ENCODE measurements at regions not wholly inside any gene's neighbourhood (a gene's known extent, or its start where the extent isn't known, plus 50 kb on each side); places are given as distances from the start of the nearest gene placed in this dataset.
A peak's percentile ranks its signal among the peaks of the same experiment; 100 is the strongest.

- H3K36me3 ChIP-seq (ENCODE audit: control insufficient read depth, insufficient read depth, low read length), result no peaks in the 10 kb centered on the region
- no peak overlapping the region for H3K27ac ChIP-seq (ENCODE audit: low read depth, low read length)
- H3K4me1 ChIP-seq (ENCODE audit: control insufficient read depth, insufficient read depth, low read length), result no peaks in the 10 kb centered on the region
- peak overlapping the region; percentile 16 for H3K4me3 ChIP-seq (ENCODE audit: low read length)
- H3K9ac ChIP-seq (ENCODE audit: low read length), result no peak overlapping the region
- H3K27me3 ChIP-seq (ENCODE audit: control insufficient read depth, insufficient read depth, low read length), result no peaks in the 10 kb centered on the region
These were observed 603.2 kb downstream of the RNF144B start for GRCh38 chr6:18990059-18990978.

GRCh38 chr6:18997375-18997826, 610.3 kb downstream of the RNF144B start:
- Histone ChIP-seq H3K27ac (ENCODE audit: low read depth, low read length) (no peak overlapping the region), H3K4me3 (ENCODE audit: low read length) (no peak overlapping the region), H3K4me1 (ENCODE audit: control insufficient read depth, insufficient read depth, low read length) (no peaks in the 10 kb centered on the region), H3K27me3 (ENCODE audit: control insufficient read depth, insufficient read depth, low read length) (no peaks in the 10 kb centered on the region), H3K9ac (ENCODE audit: low read length) (no peak overlapping the region), H3K36me3 (ENCODE audit: control insufficient read depth, insufficient read depth, low read length) (no peaks in the 10 kb centered on the region)

GRCh38 chr6:19002976-19003560, 615.9 kb downstream of the RNF144B start:
- no peaks in the 10 kb centered on the region for H3K4me1 ChIP-seq (ENCODE audit: control insufficient read depth, insufficient read depth, low read length)
- no peaks in the 10 kb centered on the region for H3K36me3 ChIP-seq (ENCODE audit: control insufficient read depth, insufficient read depth, low read length)
- H3K4me3 ChIP-seq (ENCODE audit: low read length), result no peak overlapping the region
- H3K27me3 ChIP-seq (ENCODE audit: control insufficient read depth, insufficient read depth, low read length), result no peaks in the 10 kb centered on the region
- H3K9ac ChIP-seq (ENCODE audit: low read length), result no peak overlapping the region
- no peak overlapping the region for H3K27ac ChIP-seq (ENCODE audit: low read depth, low read length)

- H3K4me3 ChIP-seq (ENCODE audit: low read length), result no peak overlapping the region
- H3K36me3 ChIP-seq (ENCODE audit: control insufficient read depth, insufficient read depth, low read length), result no peaks in the 10 kb centered on the region
- no peak overlapping the region for H3K27ac ChIP-seq (ENCODE audit: low read depth, low read length)
- H3K9ac ChIP-seq (ENCODE audit: low read length), result no peak overlapping the region
- no peaks in the 10 kb centered on the region for H3K4me1 ChIP-seq (ENCODE audit: control insufficient read depth, insufficient read depth, low read length)
- H3K27me3 ChIP-seq (ENCODE audit: control insufficient read depth, insufficient read depth, low read length), result no peaks in the 10 kb centered on the region
These were observed 617.0 kb downstream of the RNF144B start for GRCh38 chr6:19004176-19004575.

GRCh38 chr6:19009769-19010168, 622.6 kb downstream of the RNF144B start:
- no peaks in the 10 kb centered on the region for H3K4me1 ChIP-seq (ENCODE audit: control insufficient read depth, insufficient read depth, low read length)
- H3K27ac ChIP-seq (ENCODE audit: low read depth, low read length), result no peak overlapping the region
- H3K4me3 ChIP-seq (ENCODE audit: low read length), result no peak overlapping the region
- no peaks in the 10 kb centered on the region for H3K36me3 ChIP-seq (ENCODE audit: control insufficient read depth, insufficient read depth, low read length)
- H3K9ac ChIP-seq (ENCODE audit: low read length), result no peak overlapping the region
- H3K27me3 ChIP-seq (ENCODE audit: control insufficient read depth, insufficient read depth, low read length), result no peaks in the 10 kb centered on the region

- Histone ChIP-seq H3K4me3 (ENCODE audit: low read length) (no peak overlapping the region), H3K9ac (ENCODE audit: low read length) (no peak overlapping the region), H3K27me3 (ENCODE audit: control insufficient read depth, insufficient read depth, low read length) (no peaks in the 10 kb centered on the region), H3K4me1 (ENCODE audit: control insufficient read depth, insufficient read depth, low read length) (no peaks in the 10 kb centered on the region), H3K27ac (ENCODE audit: low read depth, low read length) (no peak overlapping the region), H3K36me3 (ENCODE audit: control insufficient read depth, insufficient read depth, low read length) (no peaks in the 10 kb centered on the region)
These were observed 626.0 kb downstream of the RNF144B start for GRCh38 chr6:19013026-19013705.

- no peaks in the 10 kb centered on the region for H3K4me1 ChIP-seq (ENCODE audit: control insufficient read depth, insufficient read depth, low read length)
- H3K4me3 ChIP-seq (ENCODE audit: low read length), result no peak overlapping the region
- H3K9ac ChIP-seq (ENCODE audit: low read length), result no peak overlapping the region
- no peak overlapping the region for H3K27ac ChIP-seq (ENCODE audit: low read depth, low read length)
- H3K27me3 ChIP-seq (ENCODE audit: control insufficient read depth, insufficient read depth, low read length), result no peaks in the 10 kb centered on the region
- H3K36me3 ChIP-seq (ENCODE audit: control insufficient read depth, insufficient read depth, low read length), result no peaks in the 10 kb centered on the region
These were observed 637.6 kb downstream of the RNF144B start for GRCh38 chr6:19024737-19025136.

- Histone ChIP-seq H3K27ac (ENCODE audit: low read depth, low read length) (no peak overlapping the region), H3K9ac (ENCODE audit: low read length) (no peak overlapping the region), H3K4me3 (ENCODE audit: low read length) (no peak overlapping the region), H3K36me3 (ENCODE audit: control insufficient read depth, insufficient read depth, low read length) (no peaks in the 10 kb centered on the region), H3K27me3 (ENCODE audit: control insufficient read depth, insufficient read depth, low read length) (no peaks in the 10 kb centered on the region), H3K4me1 (ENCODE audit: control insufficient read depth, insufficient read depth, low read length) (peaks cover 6% of the 10 kb centered on the region)
These were observed 641.1 kb downstream of the RNF144B start for GRCh38 chr6:19028201-19028600.

GRCh38 chr6:19032591-19033295, 645.6 kb downstream of the RNF144B start:
- H3K9ac ChIP-seq (ENCODE audit: low read length), result no peak overlapping the region
- no peak overlapping the region for H3K27ac ChIP-seq (ENCODE audit: low read depth, low read length)
- H3K36me3 ChIP-seq (ENCODE audit: control insufficient read depth, insufficient read depth, low read length), result no peaks in the 10 kb centered on the region
- no peaks in the 10 kb centered on the region for H3K27me3 ChIP-seq (ENCODE audit: control insufficient read depth, insufficient read depth, low read length)
- H3K4me1 ChIP-seq (ENCODE audit: control insufficient read depth, insufficient read depth, low read length), result peaks cover 6% of the 10 kb centered on the region
- H3K4me3 ChIP-seq (ENCODE audit: low read length), result no peak overlapping the region

- Histone ChIP-seq H3K9ac (ENCODE audit: low read length) (no peak overlapping the region), H3K27me3 (ENCODE audit: control insufficient read depth, insufficient read depth, low read length) (no peaks in the 10 kb centered on the region), H3K27ac (ENCODE audit: low read depth, low read length) (no peak overlapping the region), H3K4me3 (ENCODE audit: low read length) (no peak overlapping the region), H3K36me3 (ENCODE audit: control insufficient read depth, insufficient read depth, low read length) (no peaks in the 10 kb centered on the region), H3K4me1 (ENCODE audit: control insufficient read depth, insufficient read depth, low read length) (peaks cover 6% of the 10 kb centered on the region)
These were observed 646.5 kb downstream of the RNF144B start for GRCh38 chr6:19033683-19034082.

- no peaks in the 10 kb centered on the region for H3K27me3 ChIP-seq (ENCODE audit: control insufficient read depth, insufficient read depth, low read length)
- no peak overlapping the region for H3K27ac ChIP-seq (ENCODE audit: low read depth, low read length)
- H3K4me1 ChIP-seq (ENCODE audit: control insufficient read depth, insufficient read depth, low read length), result peaks cover 6% of the 10 kb centered on the region
- no peaks in the 10 kb centered on the region for H3K36me3 ChIP-seq (ENCODE audit: control insufficient read depth, insufficient read depth, low read length)
- no peak overlapping the region for H3K9ac ChIP-seq (ENCODE audit: low read length)
- no peak overlapping the region for H3K4me3 ChIP-seq (ENCODE audit: low read length)
These were observed 647.8 kb downstream of the RNF144B start for GRCh38 chr6:19034986-19035385.
